ENCODE measurements at regions not wholly inside any gene's neighbourhood (a gene's known extent, or its start where the extent isn't known, plus 50 kb on each side); places are given as distances from the start of the nearest gene placed in this dataset.

DNA sequence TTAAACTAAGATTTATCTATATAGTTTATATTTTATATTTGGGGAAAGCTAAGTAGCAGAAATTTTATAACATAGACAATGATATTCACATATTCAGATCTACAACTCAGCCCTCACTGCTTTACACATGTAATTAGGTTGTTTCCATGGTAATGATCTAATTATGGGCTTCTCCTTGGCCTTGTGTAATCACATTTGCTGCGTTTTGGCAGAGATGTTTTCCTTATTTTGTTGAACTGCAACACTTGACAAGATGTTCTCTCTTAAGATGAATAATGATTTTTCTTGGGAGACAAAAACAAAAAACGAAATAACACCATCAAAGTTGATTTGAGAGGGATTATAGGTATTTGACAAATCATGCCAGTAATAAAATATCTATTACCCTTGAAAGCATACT, 635.6 kb upstream of the TBL1XR1 start:
- no peak overlapping the region for H3K4me3 ChIP-seq (ENCODE audit: low read depth, low read length)
- in situ Hi-C loops (cut with HindIII; ENCODE audit: low sequenced_read_pairs), result no loop called here
- DNase-seq (ENCODE audit: low read depth, low spot score), result no peak
- TF ChIP-seq, protein P1, sequence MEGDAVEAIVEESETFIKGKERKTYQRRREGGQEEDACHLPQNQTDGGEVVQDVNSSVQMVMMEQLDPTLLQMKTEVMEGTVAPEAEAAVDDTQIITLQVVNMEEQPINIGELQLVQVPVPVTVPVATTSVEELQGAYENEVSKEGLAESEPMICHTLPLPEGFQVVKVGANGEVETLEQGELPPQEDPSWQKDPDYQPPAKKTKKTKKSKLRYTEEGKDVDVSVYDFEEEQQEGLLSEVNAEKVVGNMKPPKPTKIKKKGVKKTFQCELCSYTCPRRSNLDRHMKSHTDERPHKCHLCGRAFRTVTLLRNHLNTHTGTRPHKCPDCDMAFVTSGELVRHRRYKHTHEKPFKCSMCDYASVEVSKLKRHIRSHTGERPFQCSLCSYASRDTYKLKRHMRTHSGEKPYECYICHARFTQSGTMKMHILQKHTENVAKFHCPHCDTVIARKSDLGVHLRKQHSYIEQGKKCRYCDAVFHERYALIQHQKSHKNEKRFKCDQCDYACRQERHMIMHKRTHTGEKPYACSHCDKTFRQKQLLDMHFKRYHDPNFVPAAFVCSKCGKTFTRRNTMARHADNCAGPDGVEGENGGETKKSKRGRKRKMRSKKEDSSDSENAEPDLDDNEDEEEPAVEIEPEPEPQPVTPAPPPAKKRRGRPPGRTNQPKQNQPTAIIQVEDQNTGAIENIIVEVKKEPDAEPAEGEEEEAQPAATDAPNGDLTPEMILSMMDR (IDR thresholded peaks at IDR 0.05; ENCODE audit: low read depth, low read length), result no peak

DNA sequence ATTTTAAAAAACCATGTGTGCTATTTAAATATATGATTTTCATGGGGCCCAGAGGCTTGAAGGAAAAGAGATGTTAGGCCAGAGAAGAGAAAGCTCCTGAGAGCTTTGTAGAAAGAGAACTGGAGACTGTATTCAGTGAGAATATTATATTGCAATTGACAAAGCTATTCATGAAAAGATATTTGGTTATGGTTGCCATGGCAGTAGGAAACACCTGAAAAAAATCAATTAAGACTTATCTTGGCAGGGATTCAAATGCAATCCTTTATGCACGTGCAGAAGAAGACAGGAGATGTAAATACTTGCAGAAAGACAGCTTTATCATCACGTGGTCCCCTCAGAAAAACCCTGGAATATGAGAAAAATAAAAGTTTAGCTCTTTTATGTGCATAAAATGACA, 636.0 kb upstream of the TBL1XR1 start:
- no peak overlapping the region for H3K4me3 ChIP-seq (ENCODE audit: low read depth, low read length)
- no peak for DNase-seq (ENCODE audit: low read depth, low spot score)
- in situ Hi-C loops (cut with HindIII; ENCODE audit: low sequenced_read_pairs), result no loop called here
- TF ChIP-seq, protein P1 (IDR thresholded peaks at IDR 0.05; ENCODE audit: low read depth, low read length), result no peak

DNA sequence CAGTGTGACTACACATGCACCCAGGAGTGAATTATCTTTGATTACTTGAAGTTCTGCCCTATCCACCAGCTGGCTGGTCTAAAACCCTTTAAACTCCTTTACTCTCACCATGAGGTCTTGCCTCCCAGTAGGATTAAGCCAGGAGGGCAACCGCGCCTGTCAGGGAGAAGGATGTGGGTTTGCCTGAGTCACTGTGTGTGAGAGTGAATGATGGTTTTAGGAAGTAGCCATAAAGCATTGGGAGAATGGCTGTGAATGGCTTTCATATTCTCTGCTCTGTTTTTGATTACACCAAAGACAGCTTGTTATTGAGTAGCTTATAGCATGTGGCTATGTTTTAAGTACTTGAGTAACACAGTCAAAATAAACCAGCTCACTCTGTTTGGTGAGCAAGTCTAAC, 637.7 kb upstream of the TBL1XR1 start:
- TF ChIP-seq, protein P1 (IDR thresholded peaks at IDR 0.05; ENCODE audit: low read depth, low read length), result no peak
- DNase-seq (ENCODE audit: low read depth, low spot score), result peak; percentile 98
- in situ Hi-C loops (cut with HindIII; ENCODE audit: low sequenced_read_pairs), result no loop called here
- no peak overlapping the region for H3K4me3 ChIP-seq (ENCODE audit: low read depth, low read length)

DNA sequence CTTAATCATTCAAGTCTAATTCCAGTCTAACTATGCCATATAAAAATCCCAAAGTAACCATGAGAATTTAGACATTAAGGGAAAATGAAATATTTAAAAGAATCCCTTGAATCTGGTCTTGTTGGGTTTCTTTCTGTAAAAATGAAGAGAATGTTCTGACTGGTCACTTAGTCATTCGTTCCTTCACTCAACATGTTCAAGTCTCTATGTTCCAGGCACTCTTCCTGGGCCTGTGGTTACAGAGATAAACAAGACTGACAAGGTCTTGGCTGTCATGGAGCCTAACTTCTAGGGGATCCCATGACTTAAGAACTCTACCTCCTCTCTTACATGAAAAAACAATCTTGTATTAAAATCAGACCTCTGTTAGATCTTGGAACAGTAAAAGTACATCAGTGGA, 638.6 kb upstream of the TBL1XR1 start:
- H3K4me3 ChIP-seq (ENCODE audit: low read depth, low read length), result no peak overlapping the region
- DNase-seq (ENCODE audit: low read depth, low spot score), result peak; percentile 94
- TF ChIP-seq, protein P1 (IDR thresholded peaks at IDR 0.05; ENCODE audit: low read depth, low read length), result no peak
- in situ Hi-C loops (cut with HindIII; ENCODE audit: low sequenced_read_pairs), result no loop called here

DNA sequence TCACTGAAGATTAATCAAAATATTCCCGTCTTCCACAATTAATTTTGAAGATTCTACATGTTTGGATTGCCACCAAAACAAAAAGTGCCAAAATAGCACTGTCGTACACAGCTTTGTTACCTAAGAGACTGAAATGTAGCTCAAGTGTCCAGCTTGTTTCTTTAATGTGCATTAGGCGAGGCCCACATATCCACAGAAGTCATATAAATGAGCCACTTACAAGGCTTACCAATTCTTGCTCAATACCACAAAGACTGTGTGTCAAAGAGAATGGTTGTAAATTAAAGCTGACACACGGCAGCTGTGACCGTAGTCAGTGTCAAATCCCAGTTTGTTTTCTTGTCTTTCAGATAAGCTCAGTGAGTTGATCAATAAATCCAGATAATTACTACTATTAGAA, 639.4 kb upstream of the TBL1XR1 start:
- in situ Hi-C loops (cut with HindIII; ENCODE audit: low sequenced_read_pairs), result no loop called here
- DNase-seq (ENCODE audit: low read depth, low spot score), result peak; percentile 33
- TF ChIP-seq, protein P1 (IDR thresholded peaks at IDR 0.05; ENCODE audit: low read depth, low read length), result no peak
- no peak overlapping the region for H3K4me3 ChIP-seq (ENCODE audit: low read depth, low read length)

DNA sequence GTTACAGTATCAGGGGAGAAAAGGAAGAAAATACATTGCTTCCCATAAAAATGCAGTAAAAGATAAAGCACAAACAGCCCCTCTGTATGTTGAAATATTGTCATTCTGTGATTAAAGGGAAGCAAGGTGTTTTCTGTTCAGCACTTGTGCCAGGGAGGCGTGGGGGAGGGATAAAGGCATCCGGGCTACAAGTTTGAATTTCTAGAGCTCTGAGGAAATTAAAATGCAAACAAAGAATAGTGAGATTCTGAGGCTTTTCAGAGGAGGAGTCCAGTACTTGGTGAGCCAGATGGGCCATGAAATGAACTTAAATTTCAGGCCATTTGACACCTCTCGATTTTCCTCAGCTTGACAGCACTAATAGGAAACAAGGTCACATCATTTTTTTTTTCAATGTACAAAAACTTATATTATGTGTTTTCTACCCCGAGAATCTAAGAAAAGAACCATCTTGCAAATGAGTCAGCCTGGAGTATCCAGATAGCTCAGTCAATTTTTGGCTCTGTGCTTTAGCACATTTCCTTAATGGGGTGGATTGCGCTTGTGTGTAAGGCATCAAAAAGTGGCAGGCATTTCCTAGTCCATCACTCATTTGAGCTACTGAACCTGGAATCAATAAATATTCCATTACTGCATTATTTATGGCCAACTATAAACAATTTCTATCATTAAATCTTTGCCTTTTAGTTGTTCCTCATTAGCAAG, 640.8 kb upstream of the TBL1XR1 start:
- DNase-seq (ENCODE audit: low read depth, low spot score), result no peak
- TF ChIP-seq, protein P1 (IDR thresholded peaks at IDR 0.05; ENCODE audit: low read depth, low read length), result no peak
- H3K4me3 ChIP-seq (ENCODE audit: low read depth, low read length), result no peak overlapping the region
- in situ Hi-C loops (cut with HindIII; ENCODE audit: low sequenced_read_pairs), result no loop called here

All from astrocyte of the spinal cord (primary cell).